ENCODE measurements at regions not wholly inside any gene's neighbourhood (a gene's known extent, or its start where the extent isn't known, plus 50 kb on each side); places are given as distances from the start of the nearest gene placed in this dataset.
A peak's percentile ranks its signal among the peaks of the same experiment; 100 is the strongest.
"Not testable (repeated sequence)": the region's sequence is repeated elsewhere in the genome, so short reads cannot be mapped to it uniquely, and the experiment has no call there.

GRCh38 chr7:86431761-86432160 lies 211.9 kb upstream of the GRM3 start:
- no peak overlapping the region for H3K4me3 ChIP-seq (ENCODE audit: low read depth, low read length)
- no peak for TF ChIP-seq CTCF (IDR thresholded peaks at IDR 0.05; ENCODE audit: insufficient read depth, low read length, severe bottlenecking)
- no peaks in the 10 kb centered on the region for H3K27me3 ChIP-seq (ENCODE audit: control insufficient read depth, insufficient read depth, low read length)
- no peaks in the 10 kb centered on the region for H3K36me3 ChIP-seq (ENCODE audit: control insufficient read depth, insufficient read depth, low read length)
- no peak for FAIRE-seq
- no peak for DNase-seq (ENCODE audit: low read depth)

- DNase-seq (ENCODE audit: low read depth) (peak; percentile 48), FAIRE-seq (no peak)
- Histone ChIP-seq H3K36me3 (ENCODE audit: control insufficient read depth, insufficient read depth, low read length) (no peaks in the 10 kb centered on the region), H3K27me3 (ENCODE audit: control insufficient read depth, insufficient read depth, low read length) (no peaks in the 10 kb centered on the region), H3K4me3 (ENCODE audit: low read depth, low read length) (no peak overlapping the region)
- no peak for TF ChIP-seq CTCF (IDR thresholded peaks at IDR 0.05; ENCODE audit: insufficient read depth, low read length, severe bottlenecking)
Observed at GRCh38 chr7:86411814-86412213, 231.9 kb upstream of the GRM3 start.

GRCh38 chr7:86407291-86407690 lies 236.4 kb upstream of the GRM3 start:
- FAIRE-seq = no peak
- Histone ChIP-seq H3K36me3 (ENCODE audit: control insufficient read depth, insufficient read depth, low read length) (no peaks in the 10 kb centered on the region), H3K27me3 (ENCODE audit: control insufficient read depth, insufficient read depth, low read length) (no peaks in the 10 kb centered on the region), H3K4me3 (ENCODE audit: low read depth, low read length) (no peak overlapping the region)
- TF ChIP-seq CTCF (IDR thresholded peaks at IDR 0.05; ENCODE audit: insufficient read depth, low read length, severe bottlenecking) = no peak
- DNase-seq (ENCODE audit: low read depth) = no peak

- TF ChIP-seq CTCF (IDR thresholded peaks at IDR 0.05; ENCODE audit: insufficient read depth, low read length, severe bottlenecking) = no peak
- no peak for DNase-seq (ENCODE audit: low read depth)
- Histone ChIP-seq H3K36me3 (ENCODE audit: control insufficient read depth, insufficient read depth, low read length) (no peaks in the 10 kb centered on the region), H3K27me3 (ENCODE audit: control insufficient read depth, insufficient read depth, low read length) (no peaks in the 10 kb centered on the region), H3K4me3 (ENCODE audit: low read depth, low read length) (no peak overlapping the region)
- FAIRE-seq = no peak
Observed at GRCh38 chr7:86391813-86392212, 251.9 kb upstream of the GRM3 start.

GRCh38 chr7:86375602-86376001 lies 268.1 kb upstream of the GRM3 start:
- DNase-seq (ENCODE audit: low read depth); H3K36me3 ChIP-seq (ENCODE audit: control insufficient read depth, insufficient read depth, low read length); H3K27me3 ChIP-seq (ENCODE audit: control insufficient read depth, insufficient read depth, low read length); FAIRE-seq; H3K4me3 ChIP-seq (ENCODE audit: low read depth, low read length): not testable (repeated sequence)

- FAIRE-seq (no peak), DNase-seq (ENCODE audit: low read depth) (no peak)
- Histone ChIP-seq H3K27me3 (ENCODE audit: control insufficient read depth, insufficient read depth, low read length) (no peaks in the 10 kb centered on the region), H3K4me3 (ENCODE audit: low read depth, low read length) (no peak overlapping the region), H3K36me3 (ENCODE audit: control insufficient read depth, insufficient read depth, low read length) (no peaks in the 10 kb centered on the region)
- TF ChIP-seq CTCF (IDR thresholded peaks at IDR 0.05; ENCODE audit: insufficient read depth, low read length, severe bottlenecking) = no peak
Observed at GRCh38 chr7:86372262-86372661, 271.4 kb upstream of the GRM3 start.
